H1 (cell line): ENCODE measurements at regions not wholly inside any gene's neighbourhood (a gene's known extent, or its start where the extent isn't known, plus 50 kb on each side); places are given as distances from the start of the nearest gene placed in this dataset.

Experiments used
- FOSL1 ChIP-seq: IDR thresholded peaks from 2 replicates; pipeline ENCODE4 v1.6.1; 2011; ENCODE audit warnings: mild to moderate bottlenecking, low read depth, low read length, moderate library complexity; ENCODE audit not compliant: insufficient read depth
- SP4 ChIP-seq: IDR thresholded peaks from 2 replicates; pipeline ENCODE4 v1.6.1; 2012; ENCODE audit warnings: low read length, inconsistent platforms
- TF ChIP-seq, protein P1 (sequence below): fragments of 300-600 bp; sonication (generic); IDR thresholded peaks from 2 replicates; pipeline ENCODE4 v1.7.1; 2012; ENCODE audit warnings: low read length, moderate library complexity, mild to moderate bottlenecking, inconsistent platforms; ENCODE audit not compliant: insufficient replicate concordance

DNA sequence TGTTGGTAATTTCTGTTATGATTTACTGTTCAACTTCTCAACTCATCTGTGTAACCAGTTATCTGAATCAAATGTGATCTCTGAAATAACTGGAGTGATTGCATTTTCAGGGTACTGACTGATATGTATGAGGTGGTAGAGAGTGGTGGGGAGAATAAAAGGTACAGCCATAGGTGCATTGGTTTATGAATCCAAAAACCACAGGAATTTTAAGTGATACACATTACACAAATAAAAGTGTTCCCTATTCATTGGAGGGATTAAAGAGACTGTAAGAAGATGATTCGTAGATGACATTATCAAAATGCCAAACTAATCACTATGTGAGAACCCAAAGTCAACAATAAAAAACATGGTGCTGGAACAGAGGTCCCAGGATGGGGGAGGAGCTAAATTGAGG lies 158.7 kb upstream of the RSPO3 start (continued):
- TF ChIP-seq, protein P1, sequence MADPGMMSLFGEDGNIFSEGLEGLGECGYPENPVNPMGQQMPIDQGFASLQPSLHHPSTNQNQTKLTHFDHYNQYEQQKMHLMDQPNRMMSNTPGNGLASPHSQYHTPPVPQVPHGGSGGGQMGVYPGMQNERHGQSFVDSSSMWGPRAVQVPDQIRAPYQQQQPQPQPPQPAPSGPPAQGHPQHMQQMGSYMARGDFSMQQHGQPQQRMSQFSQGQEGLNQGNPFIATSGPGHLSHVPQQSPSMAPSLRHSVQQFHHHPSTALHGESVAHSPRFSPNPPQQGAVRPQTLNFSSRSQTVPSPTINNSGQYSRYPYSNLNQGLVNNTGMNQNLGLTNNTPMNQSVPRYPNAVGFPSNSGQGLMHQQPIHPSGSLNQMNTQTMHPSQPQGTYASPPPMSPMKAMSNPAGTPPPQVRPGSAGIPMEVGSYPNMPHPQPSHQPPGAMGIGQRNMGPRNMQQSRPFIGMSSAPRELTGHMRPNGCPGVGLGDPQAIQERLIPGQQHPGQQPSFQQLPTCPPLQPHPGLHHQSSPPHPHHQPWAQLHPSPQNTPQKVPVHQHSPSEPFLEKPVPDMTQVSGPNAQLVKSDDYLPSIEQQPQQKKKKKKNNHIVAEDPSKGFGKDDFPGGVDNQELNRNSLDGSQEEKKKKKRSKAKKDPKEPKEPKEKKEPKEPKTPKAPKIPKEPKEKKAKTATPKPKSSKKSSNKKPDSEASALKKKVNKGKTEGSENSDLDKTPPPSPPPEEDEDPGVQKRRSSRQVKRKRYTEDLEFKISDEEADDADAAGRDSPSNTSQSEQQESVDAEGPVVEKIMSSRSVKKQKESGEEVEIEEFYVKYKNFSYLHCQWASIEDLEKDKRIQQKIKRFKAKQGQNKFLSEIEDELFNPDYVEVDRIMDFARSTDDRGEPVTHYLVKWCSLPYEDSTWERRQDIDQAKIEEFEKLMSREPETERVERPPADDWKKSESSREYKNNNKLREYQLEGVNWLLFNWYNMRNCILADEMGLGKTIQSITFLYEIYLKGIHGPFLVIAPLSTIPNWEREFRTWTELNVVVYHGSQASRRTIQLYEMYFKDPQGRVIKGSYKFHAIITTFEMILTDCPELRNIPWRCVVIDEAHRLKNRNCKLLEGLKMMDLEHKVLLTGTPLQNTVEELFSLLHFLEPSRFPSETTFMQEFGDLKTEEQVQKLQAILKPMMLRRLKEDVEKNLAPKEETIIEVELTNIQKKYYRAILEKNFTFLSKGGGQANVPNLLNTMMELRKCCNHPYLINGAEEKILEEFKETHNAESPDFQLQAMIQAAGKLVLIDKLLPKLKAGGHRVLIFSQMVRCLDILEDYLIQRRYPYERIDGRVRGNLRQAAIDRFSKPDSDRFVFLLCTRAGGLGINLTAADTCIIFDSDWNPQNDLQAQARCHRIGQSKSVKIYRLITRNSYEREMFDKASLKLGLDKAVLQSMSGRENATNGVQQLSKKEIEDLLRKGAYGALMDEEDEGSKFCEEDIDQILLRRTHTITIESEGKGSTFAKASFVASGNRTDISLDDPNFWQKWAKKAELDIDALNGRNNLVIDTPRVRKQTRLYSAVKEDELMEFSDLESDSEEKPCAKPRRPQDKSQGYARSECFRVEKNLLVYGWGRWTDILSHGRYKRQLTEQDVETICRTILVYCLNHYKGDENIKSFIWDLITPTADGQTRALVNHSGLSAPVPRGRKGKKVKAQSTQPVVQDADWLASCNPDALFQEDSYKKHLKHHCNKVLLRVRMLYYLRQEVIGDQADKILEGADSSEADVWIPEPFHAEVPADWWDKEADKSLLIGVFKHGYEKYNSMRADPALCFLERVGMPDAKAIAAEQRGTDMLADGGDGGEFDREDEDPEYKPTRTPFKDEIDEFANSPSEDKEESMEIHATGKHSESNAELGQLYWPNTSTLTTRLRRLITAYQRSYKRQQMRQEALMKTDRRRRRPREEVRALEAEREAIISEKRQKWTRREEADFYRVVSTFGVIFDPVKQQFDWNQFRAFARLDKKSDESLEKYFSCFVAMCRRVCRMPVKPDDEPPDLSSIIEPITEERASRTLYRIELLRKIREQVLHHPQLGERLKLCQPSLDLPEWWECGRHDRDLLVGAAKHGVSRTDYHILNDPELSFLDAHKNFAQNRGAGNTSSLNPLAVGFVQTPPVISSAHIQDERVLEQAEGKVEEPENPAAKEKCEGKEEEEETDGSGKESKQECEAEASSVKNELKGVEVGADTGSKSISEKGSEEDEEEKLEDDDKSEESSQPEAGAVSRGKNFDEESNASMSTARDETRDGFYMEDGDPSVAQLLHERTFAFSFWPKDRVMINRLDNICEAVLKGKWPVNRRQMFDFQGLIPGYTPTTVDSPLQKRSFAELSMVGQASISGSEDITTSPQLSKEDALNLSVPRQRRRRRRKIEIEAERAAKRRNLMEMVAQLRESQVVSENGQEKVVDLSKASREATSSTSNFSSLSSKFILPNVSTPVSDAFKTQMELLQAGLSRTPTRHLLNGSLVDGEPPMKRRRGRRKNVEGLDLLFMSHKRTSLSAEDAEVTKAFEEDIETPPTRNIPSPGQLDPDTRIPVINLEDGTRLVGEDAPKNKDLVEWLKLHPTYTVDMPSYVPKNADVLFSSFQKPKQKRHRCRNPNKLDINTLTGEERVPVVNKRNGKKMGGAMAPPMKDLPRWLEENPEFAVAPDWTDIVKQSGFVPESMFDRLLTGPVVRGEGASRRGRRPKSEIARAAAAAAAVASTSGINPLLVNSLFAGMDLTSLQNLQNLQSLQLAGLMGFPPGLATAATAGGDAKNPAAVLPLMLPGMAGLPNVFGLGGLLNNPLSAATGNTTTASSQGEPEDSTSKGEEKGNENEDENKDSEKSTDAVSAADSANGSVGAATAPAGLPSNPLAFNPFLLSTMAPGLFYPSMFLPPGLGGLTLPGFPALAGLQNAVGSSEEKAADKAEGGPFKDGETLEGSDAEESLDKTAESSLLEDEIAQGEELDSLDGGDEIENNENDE = no peak
- TF ChIP-seq FOSL1 (no peak), SP4 (no peak)
- TF ChIP-seq, all 59 proteins: peak for 0
